ENCODE measurements at regions not wholly inside any gene's neighbourhood (a gene's known extent, or its start where the extent isn't known, plus 50 kb on each side); places are given as distances from the start of the nearest gene placed in this dataset.
"Not testable (repeated sequence)": the region's sequence is repeated elsewhere in the genome, so short reads cannot be mapped to it uniquely, and the experiment has no call there.

DNA sequence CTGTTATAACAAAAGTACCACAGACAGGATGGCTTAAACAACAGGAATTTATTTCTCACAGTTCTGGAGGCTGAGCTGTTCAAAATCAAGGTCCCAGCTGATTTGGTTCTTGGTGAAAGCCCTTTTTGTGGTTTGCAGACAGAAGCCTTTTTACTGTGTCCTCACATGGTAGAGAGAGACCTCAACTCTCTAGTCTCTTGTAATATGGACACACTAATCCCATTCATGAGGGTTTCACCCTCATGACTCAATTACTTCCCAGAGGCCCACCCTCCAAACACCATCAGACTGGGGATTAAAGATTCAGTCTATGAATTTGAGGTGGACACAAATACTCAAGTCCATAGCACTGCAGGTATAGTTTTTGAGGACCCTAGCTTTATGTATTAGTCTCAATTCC is 97.3 kb upstream of the WIPF3 start:
- not testable (repeated sequence) for DNase-seq

DNA sequence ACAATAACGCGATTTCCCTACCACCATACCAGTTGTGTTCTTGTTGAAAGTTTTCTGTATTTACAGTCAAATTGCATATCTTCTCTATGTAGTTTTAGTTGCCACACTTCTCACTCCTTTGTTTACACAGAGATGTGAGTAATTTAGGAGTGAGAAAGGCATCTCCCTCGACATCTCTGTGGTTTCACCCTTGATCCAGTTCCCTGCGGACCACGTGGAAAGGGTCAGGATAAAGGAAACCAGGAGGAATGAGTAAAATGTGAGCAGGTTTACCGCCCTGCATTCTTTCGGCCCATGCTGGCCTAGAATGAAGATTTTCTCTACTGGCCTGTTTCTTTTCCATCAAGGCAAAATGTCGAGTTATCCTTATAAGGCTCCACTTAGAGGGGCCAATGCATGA is 83.2 kb upstream of the WIPF3 start:
- not testable (repeated sequence) for DNase-seq

DNA sequence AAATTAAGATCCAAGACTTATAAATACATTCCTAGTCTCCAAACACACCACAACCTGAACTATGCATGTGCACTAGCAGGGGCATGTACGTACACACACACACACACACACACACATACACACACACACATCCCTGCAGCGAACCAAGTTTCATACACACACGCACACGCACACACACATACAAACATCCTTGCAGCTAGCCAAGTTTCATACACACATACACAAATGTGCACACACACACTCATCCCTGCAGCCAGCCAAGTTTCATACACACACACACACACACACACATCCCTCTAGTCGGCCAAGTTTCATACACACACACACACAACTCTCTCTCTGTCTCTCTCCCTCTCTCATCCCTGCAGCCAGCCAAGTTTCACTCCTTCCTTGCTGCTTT is 82.7 kb upstream of the WIPF3 start:
- no peak for DNase-seq

DNA sequence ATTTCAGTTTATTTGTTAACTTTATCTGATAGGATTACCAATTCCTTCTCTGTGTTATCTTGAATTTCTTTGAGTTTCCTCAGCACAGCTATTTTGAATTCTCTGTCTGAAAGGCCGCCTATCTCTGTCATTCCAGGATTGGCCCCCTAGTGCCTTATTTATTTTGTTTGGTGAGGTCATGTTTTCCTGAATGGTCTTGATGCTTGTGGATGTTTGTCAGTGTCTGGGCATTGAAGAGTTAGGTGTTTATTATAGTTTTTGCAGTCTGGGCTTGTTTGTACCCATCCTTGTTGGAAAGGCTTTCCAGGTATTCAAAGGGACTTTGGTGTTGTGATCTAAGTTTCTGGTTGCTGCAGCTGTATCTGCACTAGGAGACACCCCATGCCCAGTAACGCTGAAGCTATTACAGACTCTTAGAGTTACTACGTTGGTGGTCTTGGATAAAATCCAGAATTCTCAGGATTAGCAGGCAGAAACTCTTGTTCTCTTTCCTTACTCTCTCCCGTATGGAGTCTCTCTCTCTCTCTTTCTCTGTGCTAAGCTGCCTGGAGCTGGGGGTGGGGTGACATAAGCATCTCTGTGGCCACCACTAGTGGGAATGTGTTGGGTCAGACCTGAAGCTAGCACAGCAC is 76.7 kb upstream of the WIPF3 start:
- DNase-seq, result not testable (repeated sequence)

DNA sequence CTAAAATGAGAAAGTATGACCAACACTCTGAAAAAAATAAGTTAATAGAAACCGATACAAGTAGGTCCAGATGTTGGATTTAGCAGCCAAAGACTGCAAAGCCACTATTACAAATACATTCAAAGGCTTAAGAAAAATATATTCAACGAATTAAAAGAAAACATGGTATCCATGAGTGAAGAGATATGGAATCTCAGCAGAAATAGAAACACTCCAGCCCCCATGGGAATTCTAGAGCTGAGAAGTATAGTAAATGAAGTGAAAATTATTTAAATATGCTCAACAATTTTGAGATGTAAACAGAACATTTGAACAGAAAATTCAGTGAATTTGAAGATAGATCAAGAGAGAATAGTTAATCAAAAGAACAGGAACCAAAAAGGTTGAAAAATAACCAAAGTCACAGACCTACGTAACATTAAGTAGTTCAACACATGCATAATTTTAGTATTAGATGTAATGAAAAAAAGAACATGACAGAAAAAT is 72.0 kb upstream of the WIPF3 start:
- no peak for DNase-seq

DNA sequence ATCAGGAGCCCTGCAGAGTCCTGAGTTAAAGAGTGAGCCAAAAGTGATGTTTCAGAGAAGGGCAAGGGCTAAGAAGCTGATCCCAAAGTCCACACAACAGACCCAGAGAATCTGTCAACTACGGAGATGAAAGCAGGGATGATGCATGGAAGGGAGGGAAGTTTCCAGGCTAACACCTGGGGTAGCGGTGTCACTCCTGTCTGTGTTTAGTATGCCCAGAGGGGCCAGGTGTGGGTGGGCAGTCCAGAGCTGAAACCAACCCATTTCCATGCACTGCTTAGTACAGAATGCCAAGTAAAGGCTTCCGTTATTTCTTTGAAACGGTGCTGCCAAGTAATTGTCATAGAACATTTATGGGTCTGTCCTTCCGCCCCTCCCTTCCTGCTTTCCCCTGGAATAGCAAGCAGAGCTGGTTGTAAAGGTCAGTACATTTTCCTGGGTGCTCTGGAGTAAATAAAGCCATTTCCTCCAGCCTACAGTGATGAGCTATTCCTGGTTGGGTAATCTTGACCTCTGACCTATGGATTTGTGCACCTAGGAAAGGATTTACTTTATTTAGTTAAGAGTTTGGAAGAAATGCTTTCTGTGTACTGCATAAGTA is 58.6 kb upstream of the WIPF3 start:
- DNase-seq, result not testable (repeated sequence)

DNA sequence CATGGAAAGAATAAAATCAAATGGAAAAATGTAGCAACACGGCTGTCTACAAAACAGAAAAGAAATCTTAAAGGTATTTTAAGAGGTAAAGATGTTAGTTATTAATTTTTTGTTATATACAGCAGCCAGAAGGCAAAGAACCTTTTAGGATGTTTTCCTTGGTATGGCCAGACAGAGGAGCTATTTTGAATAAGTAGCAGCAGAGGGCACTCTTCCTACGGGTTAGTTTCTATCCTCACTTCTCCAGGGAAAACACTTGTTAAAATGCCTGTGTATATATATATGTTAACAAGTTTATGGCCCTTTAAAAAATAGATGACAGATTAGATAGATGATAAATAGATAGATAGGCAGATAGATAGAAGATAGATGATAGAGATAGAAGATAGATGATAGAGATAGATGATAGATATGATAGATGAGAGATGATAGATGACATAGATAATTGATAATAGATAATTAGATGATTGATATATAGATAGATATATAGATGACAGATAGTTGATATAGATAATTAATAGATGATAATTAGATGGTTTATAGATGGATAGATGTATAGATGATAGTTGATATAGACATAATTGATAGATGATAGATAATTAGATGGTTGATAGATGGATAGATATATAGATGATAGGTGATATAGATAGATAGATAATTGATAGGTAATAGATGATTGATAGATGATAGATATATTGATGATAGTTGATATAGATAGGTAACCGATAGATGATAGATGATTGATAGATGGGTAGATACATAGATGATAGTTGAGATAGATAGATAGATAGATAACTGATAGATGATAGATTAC is 57.8 kb upstream of the WIPF3 start:
- DNase-seq, result peak; percentile 75

DNA sequence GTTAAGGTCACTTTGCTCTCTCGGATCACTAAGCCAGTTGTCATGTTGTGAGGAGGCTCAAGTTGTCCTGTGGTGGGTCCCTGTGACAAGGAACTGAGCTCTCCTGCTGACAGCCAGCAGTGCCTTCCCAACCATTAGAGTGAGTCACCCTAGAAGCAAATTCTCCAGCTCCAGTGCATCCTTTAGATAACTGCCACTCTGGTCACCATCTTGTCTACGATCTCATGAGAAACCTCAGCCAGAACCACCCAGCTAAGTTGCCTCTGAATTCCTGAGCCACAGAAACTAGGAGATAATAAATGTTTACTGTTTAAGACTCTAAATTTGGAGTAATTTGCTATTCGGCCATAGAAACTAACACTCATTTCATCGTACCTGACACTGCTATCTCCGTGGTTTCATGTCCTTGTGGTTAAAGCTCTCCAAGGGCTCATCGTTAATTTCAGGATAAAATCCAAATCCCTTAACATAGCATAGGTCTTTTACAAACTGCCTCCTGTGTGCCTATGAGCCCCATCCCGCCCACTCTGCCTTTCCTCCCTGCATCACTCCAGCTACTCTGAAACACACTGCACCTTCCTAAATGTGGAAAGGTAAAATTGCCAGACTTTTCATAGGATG is 56.5 kb upstream of the WIPF3 start:
- no peak for DNase-seq

DNA sequence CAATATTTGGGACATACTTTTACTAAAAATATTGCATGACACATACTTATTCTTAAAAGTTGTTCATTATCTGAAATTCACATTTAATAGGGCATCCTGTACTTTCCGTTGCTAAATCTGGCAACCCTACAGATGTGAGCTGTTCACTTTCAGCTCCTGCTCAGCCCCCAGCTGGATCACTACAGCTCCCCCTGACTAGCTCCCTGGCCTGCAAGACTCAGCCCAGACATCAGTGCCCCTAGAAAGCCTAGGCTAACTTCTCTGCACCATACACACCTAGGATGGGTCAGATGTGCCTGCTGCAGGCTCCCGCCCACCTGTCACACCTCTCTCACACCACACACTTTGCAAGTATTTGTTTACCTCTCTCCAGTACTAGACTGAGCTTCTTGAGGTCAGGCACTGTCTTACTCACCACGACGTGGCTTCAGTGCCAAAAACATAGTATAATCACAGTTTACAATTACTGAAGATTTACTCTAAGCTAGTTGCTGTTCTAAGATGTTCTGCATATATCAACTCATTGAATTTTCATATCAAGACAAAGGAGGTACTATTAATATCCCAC is 55.9 kb upstream of the WIPF3 start:
- not testable (repeated sequence) for DNase-seq

DNA sequence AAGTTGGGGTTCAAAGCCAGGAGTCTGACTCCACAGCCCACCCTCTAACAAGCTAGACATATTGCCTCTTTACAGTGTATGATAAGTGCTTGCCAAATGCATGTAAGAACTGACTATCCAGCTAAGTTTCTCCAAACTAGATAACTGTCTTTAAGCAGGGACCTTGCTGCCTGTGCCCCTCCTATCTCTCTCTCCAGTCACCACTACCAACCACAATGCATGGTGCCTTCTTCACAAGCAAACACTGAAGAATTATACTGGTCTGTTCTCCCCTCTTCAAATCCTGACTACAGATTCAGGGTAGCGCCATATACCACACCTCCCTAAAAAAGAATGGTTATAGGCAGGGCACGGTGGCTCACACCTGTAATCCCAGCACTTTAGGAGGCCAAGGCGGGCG is 55.3 kb upstream of the WIPF3 start:
- DNase-seq, result not testable (repeated sequence)

DNA sequence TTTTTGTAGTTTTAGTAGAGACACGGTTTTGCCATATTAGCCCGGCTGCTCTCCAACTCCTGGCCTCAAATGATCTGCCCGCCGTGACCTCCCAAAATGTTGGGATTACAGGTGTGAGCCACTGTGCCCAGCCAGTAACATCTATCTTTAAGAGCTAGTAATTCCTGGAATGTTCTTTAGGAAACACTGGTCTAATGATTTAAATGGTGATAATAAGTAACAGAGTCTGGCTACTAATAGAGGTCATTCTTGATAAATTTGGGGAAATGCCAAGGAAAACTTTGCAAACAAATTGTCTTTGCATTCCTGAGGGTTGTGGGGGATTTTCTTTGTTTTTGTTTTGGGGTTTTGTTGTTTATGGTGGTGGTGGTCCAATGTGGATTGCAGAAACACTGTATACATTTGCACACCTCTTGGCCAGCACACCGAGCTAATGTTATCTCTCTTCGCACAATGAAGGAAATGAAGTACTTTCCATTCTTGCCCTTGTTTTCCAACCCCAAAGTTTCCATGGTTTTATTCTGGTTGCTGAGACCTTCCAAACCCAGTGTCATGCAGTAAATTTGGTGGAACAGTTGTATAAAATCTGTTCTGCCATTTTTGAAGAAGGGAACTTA is 51.3 kb upstream of the WIPF3 start:
- no peak for DNase-seq
